ENCODE measurements at regions not wholly inside any gene's neighbourhood (a gene's known extent, or its start where the extent isn't known, plus 50 kb on each side); places are given as distances from the start of the nearest gene placed in this dataset.
"Not testable (repeated sequence)": the region's sequence is repeated elsewhere in the genome, so short reads cannot be mapped to it uniquely, and the experiment has no call there.

- no peak for DNase-seq
Observed at GRCh38 chr5:130549884-130550561, 615.0 kb downstream of the HINT1 start.

- DNase-seq = no peak
Observed at GRCh38 chr5:130546211-130546610, 618.8 kb downstream of the HINT1 start.

GRCh38 chr5:130545291-130545690 is 619.8 kb downstream of the HINT1 start:
- DNase-seq = no peak

DNA sequence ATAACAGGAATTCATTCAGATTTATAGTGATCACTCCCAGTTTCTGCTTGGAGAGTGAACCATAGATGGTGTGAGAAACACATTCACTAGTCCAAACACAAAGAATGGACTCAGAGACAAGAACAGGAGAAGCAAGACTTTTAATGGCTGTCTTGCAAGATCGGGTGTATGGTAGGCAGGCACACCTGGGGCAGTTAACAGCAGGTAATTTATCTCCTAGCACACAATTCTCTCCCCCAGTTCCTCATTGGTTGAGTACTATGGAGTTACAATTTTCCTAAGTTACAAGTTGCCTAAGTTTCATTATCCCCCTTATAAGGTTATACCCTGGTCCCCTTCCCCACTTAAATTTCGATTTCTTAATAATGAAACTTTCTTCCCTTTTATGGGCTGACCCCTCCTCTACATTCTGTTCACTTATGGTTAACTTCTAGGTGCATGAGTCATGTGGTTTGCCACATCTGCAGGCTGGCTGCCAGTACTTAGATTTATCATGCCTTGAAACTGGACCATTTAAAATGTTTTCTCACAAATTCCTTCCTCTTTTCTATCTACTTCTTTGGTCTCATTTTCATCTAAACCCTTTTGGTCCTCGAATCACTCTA is 623.3 kb downstream of the HINT1 start:
- peak; percentile 51 for DNase-seq

DNA sequence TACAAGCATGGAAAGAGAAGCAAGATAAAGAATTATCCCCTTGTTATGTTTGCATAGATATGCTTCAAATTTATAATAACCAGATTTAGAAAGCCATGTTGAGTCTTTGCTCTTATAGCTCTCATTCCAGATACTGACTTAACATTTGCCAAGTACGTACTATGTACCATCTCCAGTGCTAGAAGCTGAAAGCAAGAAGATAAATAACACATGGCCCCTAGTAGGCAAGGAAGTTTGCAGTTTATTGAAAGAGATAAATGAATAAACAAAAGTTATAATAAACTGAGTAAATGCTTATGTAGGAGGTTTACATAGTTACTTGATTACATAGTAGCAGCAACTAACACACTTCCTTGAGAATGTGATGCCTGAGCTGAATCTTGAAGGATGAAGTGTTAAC is 628.4 kb downstream of the HINT1 start:
- DNase-seq = no peak

DNA sequence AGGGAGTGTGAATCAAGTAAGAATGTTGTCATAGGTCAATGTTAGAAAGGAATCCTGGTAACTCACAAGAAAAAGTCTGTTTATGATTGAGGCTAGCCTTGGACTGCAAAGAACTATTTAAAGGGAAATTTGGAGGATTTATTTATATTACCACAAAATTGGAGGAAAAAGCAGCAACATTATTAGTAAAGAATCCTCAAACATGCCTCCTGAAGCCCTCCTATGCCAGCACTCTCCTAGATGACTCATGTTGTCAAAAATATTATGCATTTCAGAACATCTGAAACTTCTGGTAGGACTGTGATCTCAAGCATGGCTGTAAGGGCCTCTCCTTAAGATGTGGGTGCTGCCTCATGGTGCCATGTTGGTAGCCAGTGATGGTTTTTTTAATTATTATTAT is 628.5 kb downstream of the CHSY3 start:
- no peak for DNase-seq

DNA sequence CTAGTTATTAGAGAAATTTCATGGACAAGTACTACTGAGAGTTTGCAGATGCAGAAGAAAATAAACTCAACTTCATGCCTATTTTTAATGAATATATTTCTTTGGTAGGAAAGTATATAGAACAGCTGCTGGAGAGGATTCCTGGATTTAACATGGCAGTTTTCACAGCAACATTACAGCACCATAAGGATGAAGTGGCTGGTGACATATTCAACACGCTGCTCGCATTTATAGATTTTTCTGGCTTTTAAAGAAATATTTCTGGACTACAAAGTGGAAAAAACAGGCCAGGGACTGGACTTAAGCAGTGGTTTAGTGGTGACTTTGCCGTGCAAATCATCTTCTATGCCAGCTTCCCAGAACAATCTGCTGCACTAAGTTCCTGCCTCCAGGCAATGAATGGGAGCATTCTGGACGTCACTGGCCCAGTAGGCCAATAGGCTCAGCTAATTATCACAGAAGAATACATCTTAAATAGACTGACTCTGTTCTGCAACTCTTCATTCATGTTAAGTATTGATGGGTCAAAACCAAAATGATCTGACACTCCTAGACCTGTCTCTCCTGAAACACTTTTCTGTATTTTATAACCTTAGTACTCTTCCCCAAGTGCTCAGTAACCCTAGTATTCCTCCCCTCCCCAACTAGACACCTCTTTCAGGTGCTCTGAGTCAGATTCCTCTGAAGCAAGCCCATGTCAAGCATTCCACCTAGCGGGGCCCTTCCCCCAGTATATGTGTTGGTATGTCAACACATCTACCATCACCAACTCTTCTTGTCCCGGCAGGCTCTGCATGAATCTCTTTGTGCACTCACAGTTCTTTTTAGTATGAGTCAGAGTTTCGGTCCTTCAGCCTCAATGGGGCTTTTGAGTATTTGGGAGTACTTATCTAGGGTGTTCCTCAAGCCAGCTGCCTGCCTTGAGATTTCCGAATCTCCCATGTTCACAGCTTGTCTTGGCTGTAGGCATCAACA is 625.5 kb downstream of the CHSY3 start:
- no peak for DNase-seq

DNA sequence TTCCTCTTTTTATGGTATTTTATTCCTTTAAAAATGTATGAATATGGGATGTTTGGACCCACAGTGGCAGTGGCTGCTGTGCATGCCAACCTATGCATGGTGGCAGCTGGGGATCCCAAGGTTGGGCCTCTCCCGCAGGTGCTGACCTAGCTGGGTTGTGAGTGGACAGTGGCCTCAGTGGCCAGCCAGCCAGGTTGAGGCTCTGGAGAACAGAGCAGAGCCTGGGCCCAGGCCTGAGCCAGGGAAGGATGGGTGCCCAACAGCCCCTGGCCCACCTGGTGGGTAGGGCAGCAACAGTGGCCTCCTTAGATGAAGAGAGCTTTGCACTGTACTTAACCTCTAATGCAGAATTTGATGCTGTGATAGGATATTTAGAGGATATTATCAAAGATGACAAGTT is 624.8 kb downstream of the CHSY3 start:
- DNase-seq = no peak

DNA sequence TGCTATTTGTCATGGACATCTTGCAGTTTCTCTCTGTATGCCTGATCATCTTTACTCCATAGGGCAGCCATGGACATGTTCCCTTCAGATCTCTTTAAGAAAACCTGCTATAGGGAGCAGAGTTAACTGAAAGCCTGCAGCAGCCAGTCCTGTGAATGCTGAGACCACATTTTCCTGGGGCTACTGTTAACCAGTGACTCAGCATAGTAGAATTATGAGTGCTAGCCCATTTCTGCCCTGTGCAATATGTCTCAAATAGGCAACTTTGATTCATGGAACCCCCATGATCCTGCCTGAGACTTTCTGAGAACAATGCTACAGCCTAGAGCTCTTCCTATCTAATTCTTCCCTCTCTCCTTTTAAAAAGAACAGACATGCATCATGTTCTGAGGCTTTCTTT is 624.2 kb downstream of the CHSY3 start:
- DNase-seq = peak; percentile 45

GRCh38 chr5:130526708-130527107 is 622.4 kb downstream of the CHSY3 start:
- no peak for DNase-seq

- DNase-seq = peak; percentile 56
Observed at GRCh38 chr5:130520211-130520610, 615.9 kb downstream of the CHSY3 start.

DNA sequence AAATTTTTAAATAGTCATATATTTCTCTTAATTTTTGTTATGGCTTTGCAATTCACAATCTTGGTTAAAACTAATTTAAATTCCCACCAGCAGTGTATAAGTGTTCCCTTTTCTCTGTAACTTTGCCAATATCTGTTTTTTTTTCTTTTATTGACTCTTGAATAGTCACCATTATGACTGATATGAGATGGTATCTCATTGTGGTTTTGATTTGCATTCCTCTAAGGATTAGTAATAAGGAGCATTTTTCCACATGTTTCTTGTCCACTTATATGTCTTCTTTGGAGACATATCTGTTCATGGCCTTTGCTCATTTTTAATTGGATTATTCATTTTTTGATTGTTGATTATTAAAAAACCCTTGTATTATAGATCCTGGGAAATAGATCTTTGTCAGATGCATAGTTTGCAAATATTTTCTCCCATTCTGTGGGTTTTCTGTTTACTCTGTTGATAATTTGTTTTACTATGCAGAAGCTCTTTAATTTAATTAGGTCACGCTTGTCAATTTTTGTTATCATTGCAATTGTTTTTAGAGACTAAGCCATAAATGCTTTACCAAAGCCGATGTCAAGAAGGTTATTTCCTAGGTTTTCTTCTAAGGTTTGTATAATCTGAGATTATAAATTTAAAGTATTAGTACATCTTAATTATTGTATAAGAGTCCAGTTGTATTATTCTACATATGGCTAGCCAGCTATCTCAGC is 610.9 kb downstream of the CHSY3 start:
- peak; percentile 43 for DNase-seq

DNA sequence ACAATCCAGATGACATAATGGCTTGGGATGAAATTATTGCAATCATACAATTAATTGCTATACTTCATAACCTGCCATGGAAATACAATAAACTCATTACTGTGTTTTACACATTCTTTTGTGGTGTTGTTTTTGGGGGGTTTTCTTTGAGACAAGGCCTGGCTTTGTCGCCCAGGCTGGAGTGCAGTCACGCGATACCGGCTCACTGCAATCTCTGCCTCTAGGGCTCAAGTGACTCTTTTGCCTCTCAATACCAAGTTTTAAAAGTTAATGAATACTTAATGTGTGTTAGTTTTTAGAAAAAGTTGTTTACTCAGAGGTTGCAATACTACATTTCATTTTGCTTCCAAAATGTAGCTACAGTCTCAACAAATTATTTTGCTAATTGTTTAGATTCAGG is 598.4 kb downstream of the CHSY3 start:
- DNase-seq = no peak

DNA sequence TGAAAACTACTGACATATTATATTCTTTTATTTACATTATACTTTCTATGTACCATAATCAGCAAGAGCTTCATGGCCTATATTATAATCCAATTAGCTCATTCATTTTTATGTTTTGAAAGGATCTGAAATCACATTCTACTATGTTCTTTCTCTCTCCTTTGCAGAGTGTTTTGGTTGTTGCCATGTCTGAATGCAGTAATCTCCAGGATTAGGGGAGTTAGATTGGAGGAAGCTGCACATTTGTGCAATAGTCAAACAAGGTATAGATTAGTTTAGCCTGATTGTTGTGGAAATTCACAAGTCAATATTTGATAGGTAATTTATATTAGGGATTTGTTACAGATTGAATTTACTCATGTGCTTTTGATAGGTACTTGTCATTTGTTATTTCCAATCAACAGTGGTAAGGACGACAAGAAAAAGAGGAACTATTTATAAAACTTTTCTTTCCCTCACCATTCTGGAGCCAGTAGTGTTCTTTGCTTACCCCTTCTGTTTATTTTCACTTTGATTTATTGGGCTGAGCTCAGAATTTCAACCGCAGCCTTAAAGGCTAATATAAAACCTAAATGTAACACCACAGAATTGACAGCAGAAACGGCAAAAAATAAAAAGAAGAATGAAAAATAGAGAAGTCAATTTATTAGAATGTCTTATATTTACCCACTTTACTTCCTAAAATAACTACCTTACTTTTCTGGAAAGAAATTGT is 597.0 kb downstream of the CHSY3 start:
- DNase-seq = no peak

DNA sequence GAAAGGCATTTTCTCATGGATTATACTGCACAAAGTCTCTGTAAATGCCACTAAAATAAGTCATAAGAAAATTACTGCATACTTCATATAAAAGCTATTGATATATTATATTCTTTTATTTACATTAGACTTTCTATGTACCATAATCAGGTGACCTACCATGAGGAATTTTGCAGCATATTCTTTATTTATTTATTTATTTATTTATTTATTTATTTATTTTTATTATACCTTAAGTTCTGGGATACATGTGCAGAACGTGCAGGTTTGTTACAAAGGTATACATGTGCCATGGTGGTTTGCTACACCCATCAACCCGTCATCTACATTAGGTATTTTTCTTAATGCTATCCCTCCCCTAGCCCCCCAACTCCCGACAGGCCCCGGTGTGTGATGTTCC is 596.2 kb downstream of the CHSY3 start:
- DNase-seq = not testable (repeated sequence)

GRCh38 chr5:130496215-130496614 is 592.0 kb downstream of the CHSY3 start:
- DNase-seq = peak; percentile 46

DNA sequence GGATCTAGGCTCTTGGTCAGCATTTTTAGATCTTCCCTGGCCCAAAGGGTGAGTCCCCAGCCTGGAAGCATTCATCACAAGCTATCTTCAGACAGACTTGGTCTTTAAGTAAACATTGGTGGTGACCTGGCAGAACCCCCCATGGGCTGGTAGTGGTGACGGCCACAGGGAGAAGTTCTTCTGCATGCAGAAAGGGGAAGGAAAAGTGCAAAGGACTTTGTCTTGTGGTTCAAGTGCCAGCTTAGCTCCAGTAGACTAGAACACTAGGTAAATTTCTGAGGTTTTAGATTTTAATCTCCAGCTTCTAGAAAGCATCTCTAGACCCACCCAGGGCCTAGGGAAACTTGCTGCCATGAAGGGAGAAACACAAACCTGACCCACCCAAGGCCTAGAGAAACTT is 584.0 kb downstream of the CHSY3 start:
- no peak for DNase-seq

DNA sequence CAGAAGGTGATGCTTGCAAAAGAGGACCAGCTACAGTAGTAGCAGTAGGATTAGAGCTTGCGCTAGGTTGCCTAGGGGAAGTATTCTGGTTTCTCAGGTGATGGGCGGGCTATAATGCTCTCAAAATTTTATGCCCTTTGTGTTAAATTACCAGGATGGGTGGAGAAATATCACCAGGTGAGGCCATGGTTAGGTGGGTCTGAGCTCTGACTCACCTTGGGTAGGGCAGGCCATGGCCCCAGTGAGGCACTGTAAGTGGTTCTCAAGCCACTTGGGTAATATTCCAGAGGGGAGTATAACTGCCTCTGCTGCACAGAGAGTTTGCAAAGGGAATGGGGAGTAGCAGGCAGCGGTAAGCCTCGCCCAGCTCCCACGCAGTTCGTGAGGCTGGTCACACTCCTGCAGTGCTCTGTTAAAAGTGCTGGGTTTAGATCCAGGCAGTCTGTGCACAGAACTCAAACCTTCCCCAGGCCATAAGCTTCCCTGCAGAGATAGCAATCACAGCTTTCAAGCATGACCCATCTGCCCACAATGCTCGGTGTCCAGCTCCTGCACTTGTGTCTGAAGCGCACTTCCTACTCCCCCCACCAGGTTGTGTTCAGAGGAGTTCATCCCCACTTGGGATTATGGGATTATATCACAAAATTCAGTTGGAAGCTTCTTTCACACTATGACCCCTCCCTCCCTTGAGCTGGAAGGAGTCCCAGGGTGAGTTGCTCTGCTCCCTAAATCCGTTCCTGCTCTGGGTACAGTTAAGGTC is 575.0 kb downstream of the CHSY3 start:
- DNase-seq = peak; percentile 12

GRCh38 chr5:130476325-130476724 is 572.1 kb downstream of the CHSY3 start:
- DNase-seq = peak; percentile 74

- DNase-seq = no peak
Observed at GRCh38 chr5:130462516-130462915, 558.3 kb downstream of the CHSY3 start.

DNA sequence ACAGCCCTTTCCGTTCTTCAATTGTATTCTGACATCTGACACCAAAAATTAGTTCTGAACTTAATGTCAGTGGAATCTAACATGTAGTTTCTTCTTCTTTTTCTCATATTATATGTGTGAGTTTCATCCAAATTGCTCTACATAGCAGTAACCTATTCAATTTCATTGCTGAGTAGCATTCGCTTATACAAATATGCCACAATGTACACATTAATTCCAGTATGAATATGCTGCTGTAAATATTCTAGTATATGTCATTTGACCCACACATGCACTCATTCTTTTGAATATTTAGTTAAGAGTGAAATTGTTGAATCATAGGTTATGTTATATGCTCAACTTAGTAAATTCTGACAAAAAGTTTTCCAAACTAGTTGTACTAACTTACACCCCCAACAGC is 550.9 kb downstream of the CHSY3 start:
- DNase-seq = no peak

DNA sequence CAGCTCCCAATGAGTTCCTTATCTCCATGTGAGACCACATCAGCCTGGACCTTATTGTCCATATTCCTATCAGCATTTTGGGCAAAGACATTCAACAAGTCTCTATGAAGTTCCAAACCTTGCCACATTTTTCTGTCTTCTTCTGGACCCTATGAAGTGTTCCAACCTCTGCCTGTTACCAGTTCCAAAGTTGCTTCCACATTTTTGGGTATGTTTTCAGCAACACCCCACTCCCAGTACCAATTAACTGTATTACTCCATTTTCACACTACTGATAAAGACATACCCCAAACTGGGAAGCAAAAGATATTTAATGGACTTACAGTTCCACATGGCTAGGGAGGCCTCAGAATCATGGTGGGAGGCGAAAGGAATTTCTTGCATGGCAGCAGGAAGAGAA is 548.5 kb downstream of the CHSY3 start:
- DNase-seq = no peak
